Panc1 (cell line): ENCODE measurements at regions not wholly inside any gene's neighbourhood (a gene's known extent, or its start where the extent isn't known, plus 50 kb on each side); places are given as distances from the start of the nearest gene placed in this dataset.
"Not testable (repeated sequence)": the region's sequence is repeated elsewhere in the genome, so short reads cannot be mapped to it uniquely, and the experiment has no call there.

Source experiments
- CTCF ChIP-seq: fragments of 450-650 bp; IDR thresholded peaks from 2 replicates; pipeline ENCODE4 v1.5.1; 2017; ENCODE audit warnings: mild to moderate bottlenecking
- POLR2AphosphoS5 ChIP-seq: IDR thresholded peaks from 2 replicates; pipeline ENCODE4 v1.6.1; 2012; ENCODE audit warnings: mild to moderate bottlenecking, low read depth, low read length, moderate library complexity
- REST ChIP-seq, 2 experiments: IDR thresholded peaks; 2 replicates each; pipeline ENCODE4 v1.6.1; 2011 to 2012; ENCODE audit warnings: low read depth in 2 of 2, control low read depth in 1 of 2, low read length in 1 of 2, mild to moderate bottlenecking in 1 of 2, moderate library complexity in 1 of 2; ENCODE audit not compliant: insufficient read depth in 1 of 2
- SIN3A ChIP-seq: IDR thresholded peaks from 2 replicates; pipeline ENCODE4 v1.6.1; 2012; ENCODE audit warnings: low read depth, mild to moderate bottlenecking, low read length, moderate library complexity, borderline replicate concordance; ENCODE audit not compliant: insufficient read depth

DNA sequence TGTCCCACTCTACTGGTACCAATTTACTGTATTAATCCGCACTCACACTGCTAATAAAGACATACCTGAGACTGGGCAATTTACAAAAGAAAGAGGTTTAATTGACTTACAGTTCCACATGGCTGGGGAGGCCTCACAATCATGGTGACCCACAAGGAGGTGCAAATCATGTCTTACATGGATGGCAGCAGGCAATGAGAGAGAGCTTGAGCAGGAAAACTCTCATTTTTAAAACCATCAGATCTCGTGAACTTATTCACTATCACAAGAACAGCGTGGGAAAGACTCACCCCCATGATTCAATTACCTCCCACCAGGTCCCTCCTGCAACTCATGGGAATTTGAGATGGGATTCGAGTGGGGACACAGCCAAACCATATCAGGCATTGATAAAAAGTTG lies 298.5 kb downstream of the DUSP6 start:
- not testable (repeated sequence) for TF ChIP-seq CTCF; REST (IDR thresholded peaks at IDR 0.05; ENCODE audit: insufficient read depth in 1 of 2, low read depth in 2 of 2, low read length in 1 of 2); POLR2AphosphoS5; SIN3A
